Nephron progenitor cell (in vitro differentiated cells): ENCODE measurements at regions not wholly inside any gene's neighbourhood (a gene's known extent, or its start where the extent isn't known, plus 50 kb on each side); places are given as distances from the start of the nearest gene placed in this dataset.
"Not testable (repeated sequence)": the region's sequence is repeated elsewhere in the genome, so short reads cannot be mapped to it uniquely, and the experiment has no call there.

Experiments used
- DNase-seq: peaks from one replicate; pipeline ENCODE4 v3.0.0; 2021
- H3K27ac Mint-ChIP-seq: 2 replicates; pipeline ENCODE4 v1.8.0; 2021; ENCODE audit warnings: mild to moderate bottlenecking, moderate library complexity, mixed read lengths
- H3K27me3 Mint-ChIP-seq: 2 replicates; pipeline ENCODE4 v1.8.0; 2021; ENCODE audit warnings: mild to moderate bottlenecking, low read depth, mixed read lengths; ENCODE audit not compliant: poor library complexity
- H3K36me3 Mint-ChIP-seq: 2 replicates; pipeline ENCODE4 v1.8.0; 2021; ENCODE audit warnings: low read depth, mixed read lengths
- H3K4me1 Mint-ChIP-seq: 2 replicates; pipeline ENCODE4 v1.8.0; 2021; ENCODE audit warnings: mixed read lengths
- H3K4me3 Mint-ChIP-seq: 2 replicates; pipeline ENCODE4 v1.8.0; 2021; ENCODE audit warnings: mild to moderate bottlenecking, moderate library complexity, mixed read lengths
- H3K9me3 Mint-ChIP-seq: 2 replicates; pipeline ENCODE4 v1.8.0; 2021; ENCODE audit warnings: mild to moderate bottlenecking, moderate library complexity, mixed read lengths
- TF ChIP-seq, protein P1 (sequence below): fragments of 200-600 bp; sonication (generic); IDR thresholded peaks from 2 replicates; pipeline ENCODE4 v1.5.0; 2021; ENCODE audit warnings: antibody characterized with exemption

DNA sequence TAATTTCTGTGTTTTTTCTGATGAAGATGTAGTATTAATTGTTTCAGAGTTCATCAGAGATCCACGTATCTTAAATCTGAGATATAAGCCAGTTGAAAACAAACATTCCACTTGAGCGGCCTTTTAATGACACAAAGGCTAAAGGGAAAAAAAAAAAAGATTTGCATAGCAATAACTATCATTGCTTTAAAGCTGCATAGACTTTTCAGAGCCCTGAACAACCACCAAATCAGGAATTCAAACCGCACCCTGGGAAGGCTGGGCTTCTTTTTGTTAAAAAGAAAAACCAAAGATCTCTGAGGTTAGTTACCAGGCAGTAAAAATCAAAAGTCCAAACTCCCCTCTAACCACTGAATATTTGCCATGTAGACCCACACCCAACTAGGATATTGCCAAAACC lies 206.0 kb downstream of the HHIP start:
- DNase-seq, result no peak
- TF ChIP-seq, protein P1, sequence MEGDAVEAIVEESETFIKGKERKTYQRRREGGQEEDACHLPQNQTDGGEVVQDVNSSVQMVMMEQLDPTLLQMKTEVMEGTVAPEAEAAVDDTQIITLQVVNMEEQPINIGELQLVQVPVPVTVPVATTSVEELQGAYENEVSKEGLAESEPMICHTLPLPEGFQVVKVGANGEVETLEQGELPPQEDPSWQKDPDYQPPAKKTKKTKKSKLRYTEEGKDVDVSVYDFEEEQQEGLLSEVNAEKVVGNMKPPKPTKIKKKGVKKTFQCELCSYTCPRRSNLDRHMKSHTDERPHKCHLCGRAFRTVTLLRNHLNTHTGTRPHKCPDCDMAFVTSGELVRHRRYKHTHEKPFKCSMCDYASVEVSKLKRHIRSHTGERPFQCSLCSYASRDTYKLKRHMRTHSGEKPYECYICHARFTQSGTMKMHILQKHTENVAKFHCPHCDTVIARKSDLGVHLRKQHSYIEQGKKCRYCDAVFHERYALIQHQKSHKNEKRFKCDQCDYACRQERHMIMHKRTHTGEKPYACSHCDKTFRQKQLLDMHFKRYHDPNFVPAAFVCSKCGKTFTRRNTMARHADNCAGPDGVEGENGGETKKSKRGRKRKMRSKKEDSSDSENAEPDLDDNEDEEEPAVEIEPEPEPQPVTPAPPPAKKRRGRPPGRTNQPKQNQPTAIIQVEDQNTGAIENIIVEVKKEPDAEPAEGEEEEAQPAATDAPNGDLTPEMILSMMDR, result no peak
- peaks cover 4% of the 10 kb centered on the region for H3K27me3 Mint-ChIP-seq
- no peaks in the 10 kb centered on the region for H3K4me1 Mint-ChIP-seq
- H3K4me3 Mint-ChIP-seq, result no peak overlapping the region
- H3K36me3 Mint-ChIP-seq, result no peaks in the 10 kb centered on the region
- H3K9me3 Mint-ChIP-seq, result no peaks in the 10 kb centered on the region
- no peak overlapping the region for H3K27ac Mint-ChIP-seq

DNA sequence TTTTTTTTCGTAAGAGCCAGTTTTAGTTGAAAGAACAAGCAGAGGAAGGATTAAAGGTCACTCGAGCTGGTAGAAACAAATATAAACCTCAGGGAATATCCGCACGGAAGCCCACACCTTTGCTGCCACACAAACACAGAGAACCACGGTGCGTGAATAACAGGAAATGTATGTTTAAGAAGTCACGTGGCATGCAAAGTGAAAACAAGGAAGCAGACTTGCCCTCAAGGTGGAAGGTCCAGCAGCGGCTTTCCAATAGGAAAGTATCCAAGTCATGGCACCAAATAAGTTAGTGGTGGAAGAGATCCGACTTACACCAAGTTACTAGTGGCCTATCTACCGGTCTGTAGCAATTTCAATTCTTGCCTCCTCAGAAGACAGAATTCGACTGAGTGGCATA lies 215.5 kb downstream of the HHIP start:
- Mint-ChIP-seq H3K4me3 (no peak overlapping the region), H3K9me3 (peaks cover 22% of the 10 kb centered on the region), H3K4me1 (no peaks in the 10 kb centered on the region), H3K27ac (no peak overlapping the region), H3K27me3 (no peaks in the 10 kb centered on the region), H3K36me3 (peaks cover 5% of the 10 kb centered on the region)
- no peak for DNase-seq
- TF ChIP-seq, protein P1, result no peak

DNA sequence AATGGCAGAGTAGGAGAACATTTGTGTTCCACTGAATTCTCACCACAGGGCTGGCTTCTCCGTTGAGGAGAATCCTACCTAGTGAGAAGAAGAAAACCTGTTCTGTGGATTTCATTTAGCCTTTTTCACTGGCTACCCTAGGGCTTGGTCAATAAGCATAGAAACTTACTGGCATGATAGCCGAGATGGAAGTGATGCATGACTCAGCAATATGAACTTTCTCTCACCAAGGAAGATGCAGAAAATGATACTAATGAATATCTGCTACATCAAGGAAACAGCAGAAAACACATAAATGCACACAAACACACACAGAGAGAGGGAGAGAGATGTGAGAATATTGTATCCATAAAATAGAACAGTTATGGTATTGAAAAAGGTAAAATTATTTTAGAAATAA lies 216.3 kb downstream of the HHIP start:
- no peak for DNase-seq
- H3K4me1 Mint-ChIP-seq, result no peaks in the 10 kb centered on the region
- no peak overlapping the region for H3K4me3 Mint-ChIP-seq
- TF ChIP-seq, protein P1, result no peak
- no peaks in the 10 kb centered on the region for H3K27me3 Mint-ChIP-seq
- H3K36me3 Mint-ChIP-seq, result peaks cover 10% of the 10 kb centered on the region
- peaks cover 30% of the 10 kb centered on the region for H3K9me3 Mint-ChIP-seq
- H3K27ac Mint-ChIP-seq, result no peak overlapping the region

DNA sequence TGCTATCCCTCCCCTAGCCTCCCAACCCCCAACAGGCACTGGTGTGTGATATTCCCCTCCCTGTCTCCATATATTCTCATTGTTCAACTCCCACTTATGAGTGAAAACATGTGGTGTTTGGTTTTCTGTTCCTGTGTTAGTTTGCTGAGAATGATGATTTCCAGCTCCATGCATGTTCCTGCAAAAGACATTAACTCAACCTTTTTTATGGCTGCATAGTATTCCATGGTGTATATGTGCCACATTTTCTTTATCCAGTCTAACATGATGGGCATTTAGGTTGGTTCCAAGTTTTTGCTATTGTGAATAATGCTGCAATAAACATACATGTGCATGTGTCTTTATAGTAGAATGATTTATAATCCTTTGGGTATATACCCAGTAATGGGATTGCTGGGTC lies 218.9 kb downstream of the HHIP start:
- H3K9me3 Mint-ChIP-seq, result peaks cover 39% of the 10 kb centered on the region
- not testable (repeated sequence) for H3K4me1 Mint-ChIP-seq, H3K4me3 Mint-ChIP-seq, H3K27me3 Mint-ChIP-seq, DNase-seq, H3K27ac Mint-ChIP-seq
- peaks cover 15% of the 10 kb centered on the region for H3K36me3 Mint-ChIP-seq

DNA sequence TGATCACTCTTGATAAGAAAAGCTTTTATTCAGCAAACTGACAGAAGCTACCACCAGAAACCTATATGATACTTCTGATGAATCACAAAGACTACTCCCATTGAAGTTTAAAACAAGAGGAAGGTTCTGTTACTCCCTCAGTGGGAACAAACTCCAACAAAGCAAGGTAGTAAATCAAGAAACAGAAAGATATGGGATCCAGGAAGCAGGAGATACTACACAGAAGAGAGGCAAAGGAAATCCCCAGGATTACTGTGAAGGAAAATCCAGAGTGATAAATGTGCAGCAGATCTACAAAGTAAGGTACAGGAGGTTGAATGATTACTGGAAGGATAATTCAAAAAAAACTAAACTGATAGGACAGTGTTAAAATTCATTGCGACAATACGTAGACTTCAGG lies 222.4 kb downstream of the HHIP start:
- H3K4me1 Mint-ChIP-seq, result peaks cover 5% of the 10 kb centered on the region
- H3K27me3 Mint-ChIP-seq, result peaks cover 4% of the 10 kb centered on the region
- DNase-seq, result no peak
- TF ChIP-seq, protein P1, result no peak
- H3K4me3 Mint-ChIP-seq, result no peak overlapping the region
- H3K9me3 Mint-ChIP-seq, result peaks cover 41% of the 10 kb centered on the region
- peaks cover 15% of the 10 kb centered on the region for H3K36me3 Mint-ChIP-seq
- no peak overlapping the region for H3K27ac Mint-ChIP-seq

DNA sequence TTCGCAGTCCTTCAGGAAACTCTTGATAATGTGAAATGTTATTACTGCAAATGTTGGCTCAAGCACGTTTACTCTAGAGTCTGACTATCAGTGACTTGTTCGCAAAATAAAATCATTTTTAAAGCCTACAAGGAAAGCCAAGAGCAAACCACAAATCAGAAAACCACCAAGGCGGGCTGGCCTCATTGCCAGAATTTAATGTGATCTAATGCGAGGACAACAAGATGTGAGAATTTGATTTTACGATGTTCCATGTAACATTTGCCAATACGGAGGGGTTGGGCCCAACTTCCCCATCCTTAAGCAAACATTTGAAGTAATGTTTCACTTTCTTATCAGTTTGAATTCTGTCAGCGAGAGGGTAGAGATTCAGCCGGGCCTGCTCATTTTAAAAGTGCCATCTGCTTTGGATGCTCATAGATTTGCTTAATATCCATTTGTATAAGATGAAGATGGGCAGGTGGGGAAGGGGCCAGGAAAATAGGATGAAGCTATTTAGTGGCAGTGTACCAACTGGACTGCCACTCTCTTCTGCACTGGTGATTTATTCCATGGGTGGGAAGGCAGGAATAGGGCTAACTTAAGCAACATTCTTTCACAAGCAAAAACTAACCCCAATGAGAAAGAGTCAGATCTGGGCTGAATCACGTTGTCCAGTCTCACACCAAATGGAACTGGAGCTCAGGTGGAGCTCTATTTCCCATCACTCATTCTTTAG lies 225.3 kb downstream of the ANAPC10 start:
- TF ChIP-seq, protein P1, result no peak
- H3K27me3 Mint-ChIP-seq, result peaks cover 4% of the 10 kb centered on the region
- no peak overlapping the region for H3K4me3 Mint-ChIP-seq
- peaks cover under 1% of the 10 kb centered on the region for H3K36me3 Mint-ChIP-seq
- H3K9me3 Mint-ChIP-seq, result peaks cover 6% of the 10 kb centered on the region
- no peak for DNase-seq
- peaks cover 5% of the 10 kb centered on the region for H3K4me1 Mint-ChIP-seq
- peak overlapping the region; percentile 85 for H3K27ac Mint-ChIP-seq
